ENCODE measurements at regions not wholly inside any gene's neighbourhood (a gene's known extent, or its start where the extent isn't known, plus 50 kb on each side); places are given as distances from the start of the nearest gene placed in this dataset.

DNA sequence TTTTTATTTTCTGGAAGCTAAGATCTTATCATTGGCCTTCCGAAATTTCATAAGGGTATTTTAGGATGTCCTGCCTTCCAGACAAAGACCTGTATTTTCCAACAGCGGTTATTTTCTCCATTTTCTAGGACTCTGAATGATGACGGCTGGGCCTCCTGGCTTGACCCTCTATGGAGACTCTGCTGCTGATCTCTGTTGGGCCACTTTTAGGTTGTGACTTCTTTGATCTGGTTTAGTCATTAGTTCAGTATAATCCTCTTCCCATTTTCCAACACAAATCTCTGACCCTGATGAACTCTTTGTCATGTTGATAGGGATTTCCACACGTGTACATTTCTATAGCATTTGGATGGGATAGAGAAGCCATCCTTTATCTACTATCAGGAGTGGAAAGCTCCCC lies 93.7 kb downstream of the HS1BP3 start:
- Histone ChIP-seq H3K4me3 (no peak overlapping the region), H3K27ac (no peak overlapping the region), H3K27me3 (no peaks in the 10 kb centered on the region), H3K4me1 (peaks cover 0 to 10% (median 0%) of the 10 kb centered on the region in 9 donors), H3K36me3 (no peaks in the 10 kb centered on the region), H3K9me3 (no peaks in the 10 kb centered on the region)
- intact Hi-C loops (cut with DNase I), result no loop called here
- ATAC-seq (no peak), DNase-seq (no peak)
- 81 to 85% methylated on average over 4 of the region's 4 CpGs for WGBS, 2 donors
- TF ChIP-seq, protein P1, sequence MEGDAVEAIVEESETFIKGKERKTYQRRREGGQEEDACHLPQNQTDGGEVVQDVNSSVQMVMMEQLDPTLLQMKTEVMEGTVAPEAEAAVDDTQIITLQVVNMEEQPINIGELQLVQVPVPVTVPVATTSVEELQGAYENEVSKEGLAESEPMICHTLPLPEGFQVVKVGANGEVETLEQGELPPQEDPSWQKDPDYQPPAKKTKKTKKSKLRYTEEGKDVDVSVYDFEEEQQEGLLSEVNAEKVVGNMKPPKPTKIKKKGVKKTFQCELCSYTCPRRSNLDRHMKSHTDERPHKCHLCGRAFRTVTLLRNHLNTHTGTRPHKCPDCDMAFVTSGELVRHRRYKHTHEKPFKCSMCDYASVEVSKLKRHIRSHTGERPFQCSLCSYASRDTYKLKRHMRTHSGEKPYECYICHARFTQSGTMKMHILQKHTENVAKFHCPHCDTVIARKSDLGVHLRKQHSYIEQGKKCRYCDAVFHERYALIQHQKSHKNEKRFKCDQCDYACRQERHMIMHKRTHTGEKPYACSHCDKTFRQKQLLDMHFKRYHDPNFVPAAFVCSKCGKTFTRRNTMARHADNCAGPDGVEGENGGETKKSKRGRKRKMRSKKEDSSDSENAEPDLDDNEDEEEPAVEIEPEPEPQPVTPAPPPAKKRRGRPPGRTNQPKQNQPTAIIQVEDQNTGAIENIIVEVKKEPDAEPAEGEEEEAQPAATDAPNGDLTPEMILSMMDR (IDR thresholded peaks at IDR 0.05), result no peak

DNA sequence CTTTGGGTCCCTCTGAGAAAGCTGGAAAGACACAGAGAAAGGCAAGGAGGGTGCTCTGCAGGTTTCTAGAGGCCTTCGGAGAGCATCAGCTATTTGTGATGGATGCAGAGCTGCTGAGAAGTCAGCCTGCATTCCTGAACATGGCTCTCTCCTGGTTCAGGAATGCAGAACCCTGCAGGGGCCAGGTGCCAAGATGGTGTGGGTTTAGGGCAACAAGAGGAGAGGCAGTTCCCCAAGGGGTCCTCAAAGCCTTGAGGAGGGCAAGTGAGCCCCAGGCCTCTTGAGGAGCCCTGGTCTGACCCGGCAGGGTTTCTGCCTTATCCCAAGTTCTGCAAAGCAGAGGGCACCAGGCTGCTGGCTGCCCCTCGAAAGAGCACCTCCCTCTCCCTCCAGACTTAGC lies 93.3 kb downstream of the HS1BP3 start:
- intact Hi-C loops (cut with DNase I), result no loop called here
- 86 to 89% methylated on average over 3 of the region's 3 CpGs for WGBS, 2 donors
- Histone ChIP-seq H3K27ac (no peak overlapping the region), H3K27me3 (no peaks in the 10 kb centered on the region), H3K4me3 (no peak overlapping the region), H3K4me1 (peaks cover 0 to 10% (median 0%) of the 10 kb centered on the region in 9 donors), H3K9me3 (no peaks in the 10 kb centered on the region), H3K36me3 (no peaks in the 10 kb centered on the region)
- DNase-seq (no peak), ATAC-seq (no peak)
- TF ChIP-seq, protein P1 (IDR thresholded peaks at IDR 0.05), result no peak

DNA sequence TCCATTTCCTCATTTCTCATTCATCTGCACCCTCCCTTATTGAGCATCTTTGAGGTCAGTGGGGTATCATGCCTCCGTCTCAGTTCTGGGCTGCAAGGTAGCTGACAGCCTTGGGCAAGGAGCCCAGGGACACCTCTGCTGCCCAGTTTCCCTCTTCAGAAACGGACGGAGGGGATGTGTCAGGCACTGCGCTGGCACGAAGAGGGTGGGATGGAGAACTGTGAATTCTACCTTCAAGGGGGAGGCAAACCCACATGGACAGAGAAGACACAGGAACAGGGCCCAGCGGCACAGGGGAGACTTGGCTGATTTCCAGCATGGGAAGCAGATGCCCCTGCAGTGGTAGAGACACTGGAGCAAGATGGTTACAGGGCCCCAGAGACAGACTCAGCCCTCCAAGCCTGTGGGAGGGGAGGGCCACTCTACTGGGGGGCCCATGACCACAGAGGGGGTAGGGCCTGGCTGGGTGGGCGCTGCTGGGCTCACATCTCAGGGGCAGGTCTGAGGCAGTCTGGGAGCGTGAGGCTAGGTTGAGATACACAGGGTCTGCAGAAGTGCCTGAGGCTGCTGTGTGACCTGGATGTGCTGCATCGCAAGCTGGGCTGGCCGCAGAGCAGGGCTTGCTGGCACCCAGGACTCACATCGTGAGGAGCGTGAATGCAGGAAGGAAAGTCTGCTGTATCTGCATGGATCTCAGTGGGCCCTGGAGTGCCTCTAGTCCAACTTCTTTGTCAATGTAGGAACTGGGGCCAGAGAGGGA lies 92.3 kb downstream of the HS1BP3 start:
- ATAC-seq (no peak), DNase-seq (no peak)
- Histone ChIP-seq H3K4me3 (no peak overlapping the region), H3K36me3 (no peaks in the 10 kb centered on the region), H3K9me3 (no peaks in the 10 kb centered on the region), H3K27ac (no peak overlapping the region), H3K27me3 (no peaks in the 10 kb centered on the region), H3K4me1 (peaks cover 0 to 10% (median 4%) of the 10 kb centered on the region in 9 donors)
- intact Hi-C loops (cut with DNase I), result no loop called here
- WGBS, 2 donors, result 94 to 95% methylated on average over 12 of the region's 12 CpGs
- TF ChIP-seq, protein P1 (IDR thresholded peaks at IDR 0.05), result no peak

DNA sequence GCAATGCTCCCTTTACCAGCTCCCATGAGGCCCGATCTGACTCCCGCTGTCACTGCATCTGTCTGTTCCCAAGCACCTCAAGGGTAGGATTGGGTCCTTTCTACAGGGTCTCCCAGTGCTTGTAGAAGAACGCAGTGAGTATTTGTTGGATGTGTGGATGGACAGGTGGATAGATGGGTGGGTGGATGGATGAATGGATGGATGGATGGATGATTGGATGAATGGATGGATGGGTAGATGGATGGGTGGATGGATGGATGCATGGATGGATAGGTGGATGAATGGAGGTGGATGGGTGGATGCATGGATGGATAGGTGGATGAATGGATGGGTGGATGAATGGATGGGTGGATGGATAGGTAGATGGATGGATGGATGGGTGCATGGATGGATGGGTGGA lies 91.6 kb downstream of the HS1BP3 start:
- H3K9me3 ChIP-seq, result no peaks in the 10 kb centered on the region
- ATAC-seq (no peak), DNase-seq (no peak)
- TF ChIP-seq, protein P1 (IDR thresholded peaks at IDR 0.05), result no peak
- H3K4me3 ChIP-seq, result no peak overlapping the region
- intact Hi-C loops (cut with DNase I), result no loop called here
- 99% methylated on average over 3 of the region's 3 CpGs for WGBS, 2 donors
- no peak overlapping the region for H3K27ac ChIP-seq
- no peaks in the 10 kb centered on the region for H3K27me3 ChIP-seq
- no peaks in the 10 kb centered on the region for H3K36me3 ChIP-seq
- H3K4me1 ChIP-seq, result peaks cover 0 to 13% (median 4%) of the 10 kb centered on the region in 9 donors

All from heart right ventricle (tissue), 16 donors.